GM21576 (cell line): ENCODE measurements at regions not wholly inside any gene's neighbourhood (a gene's known extent, or its start where the extent isn't known, plus 50 kb on each side); places are given as distances from the start of the nearest gene placed in this dataset.
"Not testable (repeated sequence)": the region's sequence is repeated elsewhere in the genome, so short reads cannot be mapped to it uniquely, and the experiment has no call there.

ENCODE experiments used
- ATAC-seq: cut with Tn5 transposase; IDR thresholded peaks from one replicate; pipeline ENCODE4 v1.9.1; 2021; ENCODE audit warnings: mild to moderate bottlenecking, moderate library complexity; ENCODE audit not compliant: unreplicated experiment

DNA sequence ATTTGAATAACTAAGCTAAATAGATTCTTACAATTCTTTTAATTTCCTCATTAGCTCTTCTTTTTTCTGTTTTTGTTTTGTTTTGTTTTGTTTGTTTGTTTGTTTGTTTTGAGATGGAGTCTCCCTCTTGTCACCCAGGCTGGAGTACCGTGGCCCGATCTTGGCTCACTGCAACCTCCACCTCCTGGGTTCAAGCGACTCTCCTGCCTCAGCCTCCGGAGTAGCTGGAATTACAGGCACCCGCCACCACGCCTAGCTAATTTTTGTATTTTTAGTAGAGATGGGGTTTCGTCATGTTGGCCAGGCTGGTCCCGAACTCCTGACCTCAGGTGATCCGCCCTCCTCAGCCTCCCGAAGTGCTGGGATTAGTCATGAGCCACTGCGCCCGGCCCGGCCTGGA is 70.7 kb upstream of the ZNF658 start:
- not testable (repeated sequence) for ATAC-seq

DNA sequence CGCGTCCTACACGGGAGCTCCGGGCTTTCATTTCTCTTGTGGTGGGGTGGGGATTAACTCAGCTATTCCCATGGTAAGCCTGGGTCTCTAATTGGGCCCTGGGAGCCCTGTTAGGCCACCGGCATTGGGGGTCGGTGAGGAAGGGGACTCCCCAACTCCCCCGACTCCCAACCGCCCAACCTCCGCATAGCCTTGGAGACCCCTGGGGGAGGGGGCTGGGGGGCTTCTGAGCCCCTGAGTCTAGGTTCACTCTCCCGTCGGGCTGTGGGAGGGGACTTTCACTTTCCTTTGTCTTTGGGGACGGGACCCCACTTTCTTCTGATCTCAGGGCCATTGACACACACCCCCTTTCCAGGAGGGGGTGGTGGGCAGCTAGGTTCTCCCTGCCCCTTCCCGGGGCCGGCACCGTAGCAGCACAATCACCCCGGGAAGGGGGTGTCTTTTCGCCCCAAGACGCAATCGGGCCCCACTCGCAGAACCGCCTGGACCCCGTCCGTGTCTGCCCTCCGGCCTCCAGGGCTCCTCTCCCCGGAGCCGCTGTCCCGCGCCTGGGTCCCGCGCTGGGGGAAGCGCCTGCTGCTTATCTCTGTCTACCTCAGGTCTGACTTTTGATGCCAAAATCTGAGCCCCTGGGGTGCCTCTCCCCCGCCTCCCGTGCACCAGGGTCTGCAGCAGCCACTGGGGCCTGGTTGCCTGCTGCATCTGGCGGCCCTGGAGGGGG is 69.6 kb upstream of the ZNF658 start:
- ATAC-seq, result not testable (repeated sequence)

DNA sequence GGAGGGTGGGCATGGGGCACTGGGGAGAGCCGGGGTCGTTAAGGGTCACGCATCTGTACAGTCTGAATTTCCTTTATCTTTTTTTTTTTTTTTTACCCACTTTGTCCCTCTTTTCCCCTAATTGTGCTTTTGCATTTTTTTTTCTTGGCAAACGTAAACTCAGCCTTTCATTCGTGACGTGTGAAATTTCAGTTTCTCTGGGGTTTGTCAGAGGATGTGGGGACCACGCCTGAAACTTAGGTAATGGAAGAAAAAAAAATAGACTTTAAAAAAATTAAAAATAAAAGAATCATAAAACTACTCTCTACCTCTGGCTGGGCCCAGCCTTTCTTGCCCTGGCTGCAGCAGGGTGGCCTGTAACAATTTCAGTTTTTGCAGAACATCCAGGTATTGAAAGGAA is 68.3 kb upstream of the ZNF658 start:
- ATAC-seq, result not testable (repeated sequence)

DNA sequence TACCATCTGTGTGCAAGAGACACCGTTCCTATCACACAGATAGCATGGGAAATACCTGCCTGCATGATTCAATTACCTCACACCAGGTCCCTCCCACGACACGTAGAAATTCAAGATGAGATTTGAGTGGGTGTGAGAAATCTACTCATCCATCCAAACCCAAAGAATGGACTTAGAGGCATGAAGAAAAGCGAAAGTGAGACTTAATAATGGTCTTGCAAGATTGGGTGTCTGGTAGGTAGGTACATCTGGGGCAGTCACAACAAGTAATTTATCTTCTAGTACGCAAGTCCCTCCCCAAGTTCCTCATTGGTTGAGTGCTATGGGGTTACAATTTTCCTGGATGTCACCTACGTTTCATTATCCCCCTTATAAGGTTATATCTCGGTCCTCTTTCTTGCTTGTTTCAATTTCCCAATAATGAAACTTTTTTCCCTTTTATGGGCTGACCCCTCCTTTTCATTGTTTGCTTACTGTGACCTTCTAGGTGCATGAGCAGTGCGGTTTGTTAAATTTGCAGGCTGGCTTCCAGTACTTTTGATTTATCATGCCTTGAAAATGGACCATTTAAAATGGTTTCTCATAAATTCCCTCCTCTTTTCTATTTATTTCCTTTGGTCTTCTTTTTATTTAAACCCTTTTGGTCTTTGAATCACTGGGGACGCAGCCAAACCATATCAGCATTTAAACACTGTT is 63.1 kb upstream of the ZNF658 start:
- not testable (repeated sequence) for ATAC-seq
